H1 (cell line): ENCODE measurements at regions not wholly inside any gene's neighbourhood (a gene's known extent, or its start where the extent isn't known, plus 50 kb on each side); places are given as distances from the start of the nearest gene placed in this dataset.

Source experiments
- CTCF ChIA-PET: fragments of 300-600 bp; sonication (Branson Sonifier 250); formaldehyde crosslinking; loops from one replicate; lab custom pipeline; 2021; ENCODE audit not compliant: partially characterized antibody; lab: Charles Lee
- POLR2A ChIA-PET: fragments of 300-600 bp; sonication (Branson Sonifier 250); formaldehyde crosslinking; loops from one replicate; lab custom pipeline; 2021; ENCODE audit warnings: inconsistent platforms; ENCODE audit not compliant: partially characterized antibody; lab: Charles Lee
- DNase-seq, 2 experiments: peaks; one replicate each; pipeline versions ENCODE4 v3.0.0 to v3.0.0-alpha.2; 2010 to 2022; ENCODE audit warnings: low spot score in 2 of 2, low read depth in 1 of 2, mixed read lengths in 1 of 2
- FAIRE-seq: peaks from 2 replicates; lab custom pipeline; 2011; peaks lifted over from hg19 to GRCh38; lab: Jason Lieb, UNC
- H2AFZ ChIP-seq: 2 replicates; pipeline ENCODE4 v1.8.1; 2012; ENCODE audit warnings: low read length, inconsistent platforms
- H2AK5ac ChIP-seq: 2 replicates; pipeline ENCODE4 v1.6.1; 2013; ENCODE audit warnings: low read depth, low read length
- H2BK120ac ChIP-seq: replicated peaks from 2 replicates; pipeline ENCODE3; 2013; ENCODE audit warnings: low read depth, low read length, inconsistent platforms
- H2BK12ac ChIP-seq: 2 replicates; pipeline ENCODE4 v1.6.1; 2013; ENCODE audit warnings: low read depth, low read length
- H2BK15ac ChIP-seq: 2 replicates; pipeline ENCODE4 v1.6.1; 2013; ENCODE audit warnings: low read length
- H2BK20ac ChIP-seq: 2 replicates; pipeline ENCODE4 v1.6.1; 2013; ENCODE audit warnings: low read length
- H2BK5ac ChIP-seq: 2 replicates; pipeline ENCODE4 v1.6.1; 2013; ENCODE audit warnings: low read depth, low read length
- H3K14ac ChIP-seq: 2 replicates; pipeline ENCODE4 v1.6.1; 2013; ENCODE audit warnings: inconsistent platforms; ENCODE audit not compliant: insufficient read length
- H3K18ac ChIP-seq: 2 replicates; pipeline ENCODE4 v1.6.1; 2013; ENCODE audit warnings: low read length; ENCODE audit errors: extremely low read depth
- H3K23ac ChIP-seq: 2 replicates; pipeline ENCODE4 v1.6.1; 2013; ENCODE audit warnings: inconsistent platforms; ENCODE audit not compliant: insufficient read length
- H3K23me2 ChIP-seq: 2 replicates; pipeline ENCODE4 v1.6.1; 2013; ENCODE audit warnings: low read depth, low read length
- H3K27ac ChIP-seq: 2 replicates; pipeline ENCODE4 v1.6.1; 2011; ENCODE audit warnings: low read depth, low read length, inconsistent platforms
- H3K27me3 ChIP-seq, 4 experiments: replicated peaks in 1 of 4; 1 replicate in 1 of 4; 2 replicates in 3 of 4; pipeline versions ENCODE4 v1.6.1 to v1.8.1; 2011 to 2013; ENCODE audit warnings: low read length in 3 of 4, mild to moderate bottlenecking in 3 of 4, inconsistent platforms in 2 of 4, mixed read lengths in 2 of 4, moderate library complexity in 1 of 4; ENCODE audit not compliant: control insufficient read depth in 3 of 4, insufficient read depth in 3 of 4; ENCODE audit errors: extremely low read depth in 1 of 4
- H3K36me3 ChIP-seq, 4 experiments: 2 replicates each; pipeline versions ENCODE4 v1.6.1 to v1.8.1; 2011 to 2013; ENCODE audit warnings: mild to moderate bottlenecking in 4 of 4, low read length in 3 of 4, moderate library complexity in 2 of 4, control low read depth in 1 of 4, inconsistent platforms in 1 of 4; ENCODE audit not compliant: insufficient read depth in 4 of 4, control insufficient read depth in 2 of 4
- H3K4ac ChIP-seq: replicated peaks from 2 replicates; pipeline ENCODE3; 2013; ENCODE audit warnings: low read length, low read depth, mixed read lengths, inconsistent platforms; ENCODE audit not compliant: insufficient read length
- H3K4me1 ChIP-seq, 4 experiments: replicated peaks in 1 of 4; 1 replicate in 1 of 4; 2 replicates in 3 of 4; pipeline versions ENCODE4 v1.6.1 to v1.8.1; 2011 to 2013; ENCODE audit warnings: low read length in 3 of 4, inconsistent platforms in 2 of 4, mixed read lengths in 1 of 4; ENCODE audit not compliant: insufficient read depth in 4 of 4, control insufficient read depth in 3 of 4
- H3K4me2 ChIP-seq, 2 experiments: 2 replicates each; pipeline versions ENCODE4 v1.6.1 to v1.8.1; 2011 to 2013; ENCODE audit warnings: low read depth in 2 of 2, low read length in 2 of 2, control low read depth in 1 of 2, inconsistent platforms in 1 of 2, mild to moderate bottlenecking in 1 of 2; ENCODE audit not compliant: insufficient read depth in 1 of 2
- H3K4me3 ChIP-seq, 4 experiments: fragments of 200-600, 300-600 bp in 1 of 4; sonication (generic), shearing (Covaris generic), sonication (Bioruptor Twin) in 1 of 4; 2 replicates each; pipeline versions ENCODE4 v1.5.1 to v1.8.1; 2011 to 2016; ENCODE audit warnings: low read length in 4 of 4, low read depth in 3 of 4, control low read depth in 2 of 4, inconsistent platforms in 2 of 4, mild to moderate bottlenecking in 2 of 4, mixed read lengths in 1 of 4, moderate library complexity in 1 of 4; ENCODE audit not compliant: insufficient read depth in 2 of 4; ENCODE audit errors: extremely low read depth in 1 of 4
- H3K56ac ChIP-seq: replicated peaks from 2 replicates; pipeline ENCODE3; 2013; ENCODE audit warnings: low read depth, mild to moderate bottlenecking, mixed read lengths, low read length, inconsistent platforms; ENCODE audit not compliant: insufficient read length
- H3K79me1 ChIP-seq: 2 replicates; pipeline ENCODE4 v1.6.1; 2013; ENCODE audit warnings: low read depth, low read length, control low read depth
- H3K79me2 ChIP-seq, 2 experiments: 2 replicates each; pipeline versions ENCODE4 v1.6.1 to v1.8.1; 2012 to 2013; ENCODE audit warnings: low read length in 2 of 2, mild to moderate bottlenecking in 2 of 2, inconsistent platforms in 1 of 2; ENCODE audit not compliant: insufficient read depth in 2 of 2, control insufficient read depth in 1 of 2
- H3K9ac ChIP-seq, 4 experiments: replicated peaks in 1 of 4; 1 replicate in 1 of 4; 2 replicates in 3 of 4; pipeline versions ENCODE4 v1.6.1 to v1.8.1; 2011 to 2013; ENCODE audit warnings: low read depth in 3 of 4, low read length in 3 of 4, control low read depth in 2 of 4, mild to moderate bottlenecking in 2 of 4, moderate library complexity in 2 of 4, inconsistent platforms in 1 of 4; ENCODE audit errors: extremely low read depth in 1 of 4
- H3K9me3 ChIP-seq, 2 experiments: 2 replicates each; pipeline versions ENCODE4 v1.6.1 to v1.8.1; 2012 to 2013; ENCODE audit warnings: mild to moderate bottlenecking in 2 of 2, moderate library complexity in 2 of 2, control low read depth in 1 of 2, inconsistent platforms in 1 of 2, low read depth in 1 of 2, low read length in 1 of 2, mixed read lengths in 1 of 2; ENCODE audit not compliant: insufficient read depth in 2 of 2
- H4K20me1 ChIP-seq, 2 experiments: replicated peaks in 1 of 2; 2 replicates each; pipeline versions ENCODE3 to v1.8.1; 2011 to 2013; ENCODE audit warnings: inconsistent platforms in 2 of 2, low read length in 2 of 2, mild to moderate bottlenecking in 1 of 2; ENCODE audit not compliant: insufficient read depth in 2 of 2, control insufficient read depth in 1 of 2
- H4K5ac ChIP-seq: 2 replicates; pipeline ENCODE4 v1.6.1; 2013; ENCODE audit warnings: low read length, low read depth, mixed read lengths, inconsistent platforms; ENCODE audit not compliant: insufficient read length
- H4K8ac ChIP-seq: 2 replicates; pipeline ENCODE4 v1.8.0; 2013; ENCODE audit warnings: mild to moderate bottlenecking, moderate library complexity, low read length, inconsistent platforms; ENCODE audit not compliant: insufficient read depth; ENCODE audit errors: extremely low read depth
- H4K91ac ChIP-seq: replicated peaks from 2 replicates; pipeline ENCODE3; 2013; ENCODE audit warnings: low read length, mixed read lengths, inconsistent platforms; ENCODE audit not compliant: insufficient read length
- RFX5 ChIP-seq: IDR thresholded peaks from 2 replicates; pipeline ENCODE4 v1.6.1; 2011; ENCODE audit warnings: low read depth, low read length, improper control_type of control experiment, borderline replicate concordance
- WGBS, 2 experiments: shearing (Covaris generic) in 1 of 2; methylation state at CpG; one replicate each; pipeline versions ENCODE4 v1.1.6 to v1.1.7; 2013 to 2015; ENCODE audit warnings: low lambda C conversion rate in 2 of 2, mixed read lengths in 2 of 2, inconsistent platforms in 1 of 2, low coverage in 1 of 2, missing lambda C conversion rate in 1 of 2; ENCODE audit not compliant: insufficient replicate concordance in 2 of 2, insufficient coverage in 1 of 2, insufficient read length in 1 of 2; ENCODE audit errors: extremely low coverage in 1 of 2, missing lambda C conversion rate in 1 of 2; 5-methylcytosine and 5-hydroxymethylcytosine counted together

DNA sequence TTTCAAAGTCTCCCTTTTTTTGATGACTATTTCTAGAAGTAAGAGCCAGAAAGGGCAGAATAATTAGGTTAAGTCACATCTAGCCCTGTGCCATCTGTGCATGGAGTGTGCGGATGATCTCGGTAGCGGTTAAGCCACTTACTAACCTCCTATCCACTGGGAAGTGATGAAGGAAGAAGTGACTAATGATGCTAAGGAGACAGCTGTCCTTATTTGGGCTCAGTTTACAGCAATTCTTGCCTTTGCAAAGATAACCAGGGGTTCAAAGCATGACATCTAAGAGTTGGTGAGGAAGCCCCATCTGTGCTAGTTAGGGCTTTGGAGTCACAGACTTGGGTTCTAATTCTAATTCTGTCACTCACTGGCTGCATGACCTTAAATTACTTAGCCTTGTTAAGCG, 62.4 kb upstream of the RREB1 start:
- H3K27ac ChIP-seq, result no peak overlapping the region
- no peaks in the 10 kb centered on the region for H3K36me3 ChIP-seq
- no peak overlapping the region for H2BK12ac ChIP-seq
- no peak overlapping the region for H3K4ac ChIP-seq
- DNase-seq (no peak), FAIRE-seq (no peak)
- H3K9ac ChIP-seq, result no peak overlapping the region
- H3K14ac ChIP-seq, result no peak overlapping the region
- H2AK5ac ChIP-seq, result no peak overlapping the region
- no peak overlapping the region for H2BK120ac ChIP-seq
- no peak overlapping the region for H4K8ac ChIP-seq
- H4K20me1 ChIP-seq, result no peaks in the 10 kb centered on the region
- H3K4me1 ChIP-seq, result peaks cover 2 to 13% (median 9%) of the 10 kb centered on the region in 4 experiments
- no peaks in the 10 kb centered on the region for H3K79me1 ChIP-seq
- no peak overlapping the region for H2BK20ac ChIP-seq
- H3K18ac ChIP-seq, result no peak overlapping the region
- H3K79me2 ChIP-seq, result no peaks in the 10 kb centered on the region
- H3K56ac ChIP-seq, result no peak overlapping the region
- H2AFZ ChIP-seq, result no peak overlapping the region
- CTCF ChIA-PET, result interaction anchor here (0.5 to 1.8 kb wide), 4 partner anchors 9 to 892 kb away, joined by 3 to 6 read pairs (median 4); no protein-coding TSS in a partner anchor
- no peak overlapping the region for H2BK15ac ChIP-seq
- POLR2A ChIA-PET, result no interaction called here
- H3K27me3 ChIP-seq, result no peaks in the 10 kb centered on the region; a peak in 2 of 7 replicates
- no peaks in the 10 kb centered on the region for H3K9me3 ChIP-seq
- H3K23ac ChIP-seq, result no peak overlapping the region
- no peak overlapping the region for H4K5ac ChIP-seq
- H2BK5ac ChIP-seq, result no peak overlapping the region
- WGBS, 2 experiments, result 86% methylated on average over 4 of the region's 4 CpGs; no CpG with 5 or more reads in 1 of the 2 experiments
- H3K4me3 ChIP-seq, result no peak overlapping the region
- no peak for TF ChIP-seq RFX5
- no peak overlapping the region for H4K91ac ChIP-seq
- no peak overlapping the region for H3K4me2 ChIP-seq
- no peaks in the 10 kb centered on the region for H3K23me2 ChIP-seq
